HG03565 (cell line): ENCODE measurements at regions not wholly inside any gene's neighbourhood (a gene's known extent, or its start where the extent isn't known, plus 50 kb on each side); places are given as distances from the start of the nearest gene placed in this dataset.
"Not testable (repeated sequence)": the region's sequence is repeated elsewhere in the genome, so short reads cannot be mapped to it uniquely, and the experiment has no call there.

ENCODE experiments used
- ATAC-seq: cut with Tn5 transposase; IDR thresholded peaks from one replicate; pipeline ENCODE4 v1.9.1; 2021; ENCODE audit warnings: mild to moderate bottlenecking, moderate library complexity; ENCODE audit not compliant: unreplicated experiment

GRCh38 chr13:83019986-83020385 is 862.3 kb downstream of the SLITRK1 start:
- ATAC-seq = no peak

GRCh38 chr13:83009987-83010386 is 872.3 kb downstream of the SLITRK1 start:
- ATAC-seq = no peak

- no peak for ATAC-seq
Observed at GRCh38 chr13:83008212-83008929, 873.9 kb downstream of the SLITRK1 start.

- ATAC-seq = no peak
Observed at GRCh38 chr13:83007226-83007625, 875.0 kb downstream of the SLITRK1 start.

- no peak for ATAC-seq
Observed at GRCh38 chr13:83003185-83003584, 879.1 kb downstream of the SLITRK1 start.

GRCh38 chr13:82993417-82993816 is 888.9 kb downstream of the SLITRK1 start:
- no peak for ATAC-seq

GRCh38 chr13:82976499-82976898 is 905.8 kb downstream of the SLITRK1 start:
- no peak for ATAC-seq

- ATAC-seq = no peak
Observed at GRCh38 chr13:82963226-82964099, 918.8 kb downstream of the SLITRK1 start.

- no peak for ATAC-seq
Observed at GRCh38 chr13:82962397-82962796, 919.9 kb downstream of the SLITRK1 start.

- ATAC-seq = no peak
Observed at GRCh38 chr13:82961757-82962156, 920.5 kb downstream of the SLITRK1 start.

GRCh38 chr13:82952336-82952735 is 929.9 kb downstream of the SLITRK1 start:
- not testable (repeated sequence) for ATAC-seq

GRCh38 chr13:82947683-82948082 is 934.6 kb downstream of the SLITRK1 start:
- no peak for ATAC-seq

GRCh38 chr13:82947191-82947621 is 935.1 kb downstream of the SLITRK1 start:
- ATAC-seq = no peak

GRCh38 chr13:82938644-82939043 is 943.6 kb downstream of the SLITRK1 start:
- ATAC-seq = no peak

- ATAC-seq = no peak
Observed at GRCh38 chr13:82934000-82934399, 948.3 kb downstream of the SLITRK1 start.

GRCh38 chr13:82925114-82925513 is 957.2 kb downstream of the SLITRK1 start:
- no peak for ATAC-seq

- ATAC-seq = no peak
Observed at GRCh38 chr13:82917984-82918383, 964.3 kb downstream of the SLITRK1 start.

GRCh38 chr13:82912564-82912963 is 969.7 kb downstream of the SLITRK1 start:
- ATAC-seq = no peak

- ATAC-seq = no peak
Observed at GRCh38 chr13:82905071-82905470, 977.2 kb downstream of the SLITRK1 start.

GRCh38 chr13:82900453-82900852 is 981.8 kb downstream of the SLITRK1 start:
- ATAC-seq = no peak

GRCh38 chr13:82898586-82898985 is 983.7 kb downstream of the SLITRK1 start:
- ATAC-seq = no peak

GRCh38 chr13:82879921-82880320 is 1002.4 kb downstream of the SLITRK1 start:
- no peak for ATAC-seq
